ENCODE measurements at regions not wholly inside any gene's neighbourhood (a gene's known extent, or its start where the extent isn't known, plus 50 kb on each side); places are given as distances from the start of the nearest gene placed in this dataset.
A peak's percentile ranks its signal among the peaks of the same experiment; 100 is the strongest.
"Not testable (repeated sequence)": the region's sequence is repeated elsewhere in the genome, so short reads cannot be mapped to it uniquely, and the experiment has no call there.

DNA sequence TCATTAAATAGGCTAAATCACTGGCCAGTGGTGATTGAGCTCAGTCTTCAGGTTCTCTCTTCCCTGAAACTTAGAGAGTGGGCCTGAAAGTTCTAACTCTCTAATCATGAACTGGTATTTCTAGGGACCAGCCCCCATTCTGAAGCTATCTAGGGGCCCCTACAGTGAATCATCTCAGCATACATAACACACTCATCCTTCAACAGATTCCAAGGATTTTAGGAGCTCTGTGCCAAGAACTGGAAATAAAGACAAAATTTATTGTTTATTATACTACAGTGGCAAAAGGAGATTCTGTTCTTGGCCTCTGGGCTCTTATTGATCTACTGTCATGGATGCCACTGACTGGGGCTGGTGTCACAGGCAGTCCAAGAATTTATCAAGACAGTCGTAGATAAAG, 263.8 kb upstream of the IGFBP7 start:
- peak; percentile 54 for DNase-seq

DNA sequence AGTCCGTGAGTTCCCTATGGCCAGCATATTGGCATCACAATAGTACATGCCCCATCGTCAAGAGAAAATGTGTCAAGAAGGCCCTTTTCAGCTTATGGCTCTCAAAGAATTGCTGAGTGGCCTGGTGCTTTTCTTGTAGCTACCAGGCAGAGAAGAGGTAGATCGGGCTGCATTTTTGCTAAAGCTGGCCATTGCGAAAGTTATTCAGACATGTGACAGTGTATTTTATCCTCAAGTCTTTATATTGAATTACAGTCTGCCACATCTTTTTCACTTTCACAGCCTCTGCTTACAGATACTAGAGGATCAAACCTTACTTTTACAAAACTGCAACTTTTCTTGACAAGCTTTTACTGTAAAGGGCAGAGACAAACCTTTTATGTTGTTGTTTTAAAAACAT, 261.5 kb upstream of the IGFBP7 start:
- DNase-seq, result no peak

DNA sequence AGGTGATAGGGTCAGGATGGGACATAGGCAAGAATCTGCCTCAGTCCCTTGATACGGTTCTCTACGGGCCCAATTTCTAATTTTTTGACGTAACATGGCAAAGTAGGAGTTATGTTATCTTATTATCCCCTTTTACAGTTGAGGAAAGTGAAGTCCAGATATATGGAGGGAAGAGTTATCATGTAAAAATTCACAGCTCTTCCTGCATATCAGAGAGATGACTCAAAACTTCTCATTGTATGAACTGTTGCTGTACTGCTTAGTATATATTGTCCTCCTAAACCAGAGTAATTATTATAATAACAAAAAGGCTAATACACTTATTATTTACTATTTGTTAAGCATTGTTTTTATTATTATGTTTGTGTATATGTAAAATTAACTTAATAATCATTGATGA, 260.5 kb upstream of the IGFBP7 start:
- DNase-seq, result peak; percentile 2

DNA sequence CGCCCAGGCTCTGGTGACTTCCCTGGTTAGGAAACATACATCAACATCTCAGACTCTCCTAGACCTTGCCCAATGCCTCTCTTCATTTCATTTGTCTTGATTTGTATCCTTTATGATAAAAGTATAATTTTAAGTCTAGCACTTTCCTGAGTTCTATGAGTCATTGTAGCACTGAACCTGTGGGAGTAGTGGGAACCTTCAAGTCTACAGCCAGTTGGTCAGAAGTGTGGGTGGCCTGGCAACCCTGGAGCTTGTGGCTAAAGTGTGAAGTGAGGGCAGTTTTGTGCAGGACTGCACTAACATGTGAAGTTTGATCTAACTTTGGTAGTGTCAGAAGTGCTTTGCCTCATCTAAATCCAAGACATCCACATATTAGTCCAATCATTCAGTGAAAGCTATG, 259.3 kb upstream of the IGFBP7 start:
- DNase-seq, result no peak

DNA sequence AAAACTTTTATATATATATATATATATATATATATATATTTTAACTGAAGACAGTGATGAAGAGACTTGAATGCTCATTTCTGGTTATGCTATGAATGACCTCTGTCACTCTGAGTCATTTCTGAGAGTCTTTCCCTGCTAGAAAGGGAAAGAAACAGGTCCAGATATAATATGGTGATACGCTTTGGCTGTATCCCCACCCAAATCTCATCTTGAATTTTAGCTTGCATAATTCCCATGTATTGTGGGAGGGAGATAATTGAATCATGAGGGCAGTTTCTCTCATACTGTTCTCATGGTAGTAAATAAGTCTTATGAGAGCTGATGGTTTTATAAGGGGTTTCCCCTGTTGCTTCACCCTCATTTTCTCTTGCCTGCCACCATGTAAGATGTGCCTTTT, 254.1 kb upstream of the IGFBP7 start:
- no peak for DNase-seq

DNA sequence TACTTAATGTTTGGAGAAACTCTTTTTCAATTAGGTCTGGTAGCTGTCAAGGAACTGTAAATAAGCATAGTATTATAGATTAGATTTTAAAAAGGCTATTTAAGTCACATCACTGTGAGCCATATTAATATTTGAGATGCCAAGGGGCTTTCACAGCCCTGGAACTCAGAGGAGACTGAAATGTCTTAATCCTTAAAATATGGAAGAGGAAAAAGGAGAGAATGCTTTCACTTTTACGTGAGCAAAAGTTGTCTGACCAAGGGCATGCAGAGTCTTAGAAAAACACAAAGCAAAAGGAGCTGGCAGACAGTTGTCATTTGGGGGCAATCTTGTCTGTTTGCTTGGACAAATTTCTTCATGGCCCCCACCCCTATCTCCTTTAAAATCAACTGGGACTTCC, 253.2 kb upstream of the IGFBP7 start:
- no peak for DNase-seq

DNA sequence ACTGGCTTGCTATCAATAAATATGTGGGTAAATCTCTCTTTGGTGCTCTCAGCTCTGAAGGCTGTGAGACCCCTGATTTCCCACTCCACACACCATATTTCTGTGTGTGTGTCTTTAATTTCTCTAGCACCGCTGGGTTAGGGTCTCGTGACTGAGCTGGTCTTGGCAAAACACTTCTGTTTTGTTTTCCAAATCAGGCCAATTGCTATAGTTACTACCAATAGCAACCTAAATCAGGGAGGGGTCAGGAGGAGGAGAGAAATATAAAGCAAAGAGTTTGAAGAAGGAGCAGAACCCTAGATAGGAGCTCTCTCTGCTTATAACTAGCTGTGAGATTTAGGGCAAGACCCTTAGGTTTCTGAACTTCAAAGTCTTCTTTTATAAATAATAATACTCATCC, 250.5 kb upstream of the IGFBP7 start:
- DNase-seq, result no peak

DNA sequence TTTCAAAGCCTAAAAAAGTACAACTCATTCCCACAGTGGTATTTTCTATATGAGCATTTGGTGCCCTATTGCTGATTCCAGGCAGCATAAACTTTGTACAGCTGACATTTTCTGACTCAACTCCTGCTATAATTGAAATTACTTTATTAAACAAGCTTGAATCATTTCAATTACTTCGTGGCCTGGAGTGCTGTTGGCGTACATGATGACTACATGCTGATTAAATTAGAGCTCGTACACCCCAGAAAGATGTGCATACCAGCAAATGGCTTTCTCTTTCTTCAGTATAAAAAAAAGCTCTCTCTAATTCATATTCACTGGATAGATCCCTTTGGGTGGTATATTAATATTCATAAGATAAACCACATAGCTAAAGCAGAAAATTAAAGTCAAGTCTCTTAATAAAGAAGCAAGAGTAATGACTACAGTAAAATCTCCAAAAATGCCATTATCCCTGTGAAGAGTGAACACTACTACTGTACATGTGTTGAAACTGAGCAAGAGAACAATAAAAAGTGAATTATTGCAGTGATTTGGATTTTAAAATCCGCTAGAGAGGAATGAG, 245.0 kb upstream of the IGFBP7 start:
- DNase-seq, result peak; percentile 7

DNA sequence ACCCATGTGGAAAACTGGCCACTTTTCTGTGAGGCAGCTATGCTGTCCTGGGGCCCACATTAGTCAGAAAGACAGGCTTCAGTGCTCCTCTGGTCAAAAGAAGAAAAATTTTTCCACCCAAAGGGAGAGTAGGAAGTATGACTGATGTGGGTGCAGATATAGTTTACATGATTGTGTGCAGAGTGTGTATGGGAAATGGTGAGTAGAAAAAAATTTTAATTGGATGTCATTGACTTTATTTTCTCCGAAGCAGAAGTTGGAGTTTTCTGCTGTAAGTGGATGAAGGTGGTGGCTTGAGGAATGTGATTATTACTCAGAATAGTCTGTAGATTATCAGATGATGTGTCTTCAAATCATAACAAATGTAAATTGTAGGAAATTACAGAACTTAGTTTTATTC, 241.5 kb upstream of the IGFBP7 start:
- peak; percentile 35 for DNase-seq

DNA sequence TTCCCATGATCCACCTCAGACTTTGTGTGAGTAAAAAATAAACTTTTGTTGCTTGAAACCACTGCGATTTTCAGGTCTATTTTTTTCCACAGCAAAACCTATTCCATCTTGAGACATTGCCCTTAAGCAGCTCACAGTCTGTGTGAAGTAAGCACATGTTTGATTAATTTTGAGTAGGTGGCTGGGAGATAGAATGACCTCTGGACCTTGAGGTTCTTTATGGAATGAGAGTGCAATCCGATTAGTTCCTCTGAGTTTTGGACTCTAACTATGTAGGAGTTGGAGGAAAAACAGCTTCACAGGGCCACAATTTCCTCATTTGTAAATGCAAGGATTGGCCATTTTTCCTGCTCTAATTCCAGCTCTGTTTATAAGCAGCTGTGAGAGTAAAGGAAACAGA, 234.1 kb upstream of the IGFBP7 start:
- no peak for DNase-seq

DNA sequence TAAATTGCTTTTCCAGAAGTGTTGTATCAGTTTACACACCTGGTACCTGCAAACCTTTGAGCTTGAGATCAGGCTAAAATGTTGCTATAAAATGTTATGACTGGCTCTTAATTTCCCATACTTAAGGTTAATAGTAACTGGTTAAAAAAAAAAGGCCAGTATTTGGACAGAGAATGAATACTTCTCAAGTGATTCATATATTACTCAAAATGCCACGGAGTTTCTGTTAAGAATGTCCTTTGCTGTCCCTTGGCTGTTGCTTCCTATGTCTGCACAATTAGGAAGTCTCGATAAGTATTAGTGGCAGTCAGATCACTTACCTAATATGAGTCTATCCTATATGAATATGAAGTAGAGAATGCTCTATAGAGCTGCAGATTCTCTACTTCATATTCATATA, 232.2 kb upstream of the IGFBP7 start:
- peak; percentile 17 for DNase-seq

DNA sequence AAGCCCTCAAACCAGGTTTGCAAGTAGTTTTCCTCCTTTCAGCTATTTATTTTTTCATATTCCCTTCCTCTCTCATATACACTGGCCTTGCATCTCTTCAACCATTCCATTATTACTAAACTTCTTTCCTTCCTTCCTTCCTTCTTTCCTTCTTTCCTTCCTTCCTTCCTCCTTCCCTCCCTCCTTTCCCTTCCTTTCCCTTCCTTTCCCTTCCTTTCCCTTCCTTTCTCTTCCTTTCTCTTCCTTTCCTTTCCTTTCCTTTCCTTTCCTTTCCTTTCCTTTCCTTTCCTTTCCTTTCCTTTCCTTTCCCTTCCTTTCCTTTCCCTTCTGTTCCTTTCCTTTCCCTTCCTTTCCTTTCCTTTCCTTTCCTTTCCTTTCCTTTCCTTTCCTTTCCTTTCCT, 228.7 kb upstream of the IGFBP7 start:
- DNase-seq, result not testable (repeated sequence)

DNA sequence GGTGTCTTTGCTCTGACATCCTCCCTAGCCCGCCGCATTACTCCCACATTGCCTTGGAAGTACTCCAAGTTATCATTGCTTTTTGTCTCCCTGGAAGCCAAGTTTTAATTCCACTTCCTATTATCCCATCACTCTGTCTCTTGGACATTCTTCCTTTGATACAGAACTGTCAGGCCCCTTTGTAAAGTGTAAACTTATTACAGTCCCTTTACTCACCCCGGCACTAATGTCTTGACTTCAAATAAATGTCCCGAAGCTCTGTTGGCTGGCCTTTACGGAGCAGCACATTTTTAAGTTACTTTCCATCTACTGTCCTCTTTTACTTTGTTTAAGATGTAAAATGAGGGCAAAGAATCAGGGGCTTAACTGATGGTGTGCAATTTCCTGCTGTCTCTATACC, 223.5 kb upstream of the IGFBP7 start:
- no peak for DNase-seq

DNA sequence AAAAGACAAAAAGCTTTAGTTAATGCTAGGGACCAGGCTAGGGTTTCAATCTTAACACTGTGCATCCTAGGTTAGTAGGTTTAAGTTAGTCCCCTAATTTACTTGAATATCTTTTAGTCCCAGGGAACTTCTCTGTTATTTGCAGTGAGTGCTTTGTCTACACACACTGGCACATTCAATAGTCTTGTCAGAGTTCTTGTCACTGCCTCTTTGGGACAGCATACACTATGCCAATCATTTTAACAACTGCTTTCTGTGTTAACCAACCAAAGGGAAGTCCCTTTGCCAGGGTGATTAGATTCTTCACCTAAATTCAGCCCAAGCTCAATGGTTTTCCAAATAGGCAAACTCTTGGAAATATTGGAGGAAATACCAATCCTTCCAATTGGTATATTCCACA, 221.8 kb upstream of the IGFBP7 start:
- no peak for DNase-seq

DNA sequence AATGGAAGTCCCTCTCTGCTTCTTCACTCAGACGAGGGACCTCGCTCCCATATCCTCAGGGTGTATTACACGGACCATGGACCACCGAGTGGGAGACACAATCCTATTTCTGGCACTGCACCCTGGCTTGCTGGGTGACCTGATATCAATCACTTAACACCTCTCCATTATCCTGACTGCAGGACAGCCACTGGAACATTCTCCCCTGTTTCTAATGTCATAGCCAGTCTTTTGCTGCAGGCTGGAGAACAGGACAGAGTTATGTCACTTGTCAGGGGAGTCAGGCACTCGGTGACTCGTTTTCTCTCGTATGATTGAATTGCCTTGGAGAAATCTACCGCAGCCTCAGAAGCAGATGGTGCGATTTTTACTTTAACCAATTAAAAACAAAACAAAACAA, 219.1 kb upstream of the IGFBP7 start:
- no peak for DNase-seq

DNA sequence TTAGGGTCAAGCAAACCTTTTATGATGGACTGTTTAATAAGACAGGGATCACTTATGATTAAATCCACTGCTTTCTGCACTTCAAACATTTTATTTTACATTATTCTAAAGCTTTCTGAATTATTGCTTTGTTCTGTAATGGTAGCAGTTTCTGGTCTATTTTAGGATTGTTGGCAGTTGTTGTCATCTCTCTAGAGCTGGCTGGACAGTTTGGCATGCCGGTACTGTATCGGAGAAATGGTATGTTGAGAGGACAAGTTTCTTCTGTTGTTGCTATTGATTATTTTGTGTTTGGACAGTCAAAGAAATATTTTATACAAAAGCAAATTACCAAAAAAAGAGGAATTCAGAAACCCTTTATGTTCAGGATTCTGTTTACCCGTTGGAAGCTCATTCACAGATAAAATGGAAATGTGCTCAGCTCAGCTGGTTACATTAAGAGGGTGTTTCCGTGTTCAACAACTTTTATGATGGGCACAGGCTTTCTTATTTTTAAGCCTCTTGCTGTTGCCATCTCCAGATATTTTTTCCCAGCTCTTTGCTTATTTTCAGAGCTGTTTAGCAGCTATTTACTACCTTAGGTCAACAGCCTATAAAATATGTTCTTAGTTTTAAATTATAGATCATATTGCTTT, 214.6 kb upstream of the IGFBP7 start:
- DNase-seq, result no peak

DNA sequence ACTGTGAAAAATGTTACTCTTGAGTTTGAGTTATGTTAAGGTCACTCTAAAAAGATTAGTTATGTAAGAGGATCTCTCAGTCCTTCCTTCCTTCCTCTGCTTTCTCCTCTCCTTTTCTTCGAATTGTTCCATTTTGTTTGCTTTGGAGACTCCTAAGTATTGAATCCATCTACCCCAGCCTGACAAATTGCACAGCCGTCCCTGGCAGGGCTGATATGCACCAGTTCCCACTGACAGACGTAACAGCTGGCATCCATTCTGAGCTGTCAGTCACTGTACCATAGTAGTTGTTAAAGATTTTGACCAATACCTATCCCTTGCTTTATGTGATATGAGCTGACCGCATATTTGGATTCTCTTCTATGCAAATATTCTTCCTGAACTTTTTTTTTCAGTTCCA, 210.7 kb upstream of the IGFBP7 start:
- DNase-seq, result no peak

DNA sequence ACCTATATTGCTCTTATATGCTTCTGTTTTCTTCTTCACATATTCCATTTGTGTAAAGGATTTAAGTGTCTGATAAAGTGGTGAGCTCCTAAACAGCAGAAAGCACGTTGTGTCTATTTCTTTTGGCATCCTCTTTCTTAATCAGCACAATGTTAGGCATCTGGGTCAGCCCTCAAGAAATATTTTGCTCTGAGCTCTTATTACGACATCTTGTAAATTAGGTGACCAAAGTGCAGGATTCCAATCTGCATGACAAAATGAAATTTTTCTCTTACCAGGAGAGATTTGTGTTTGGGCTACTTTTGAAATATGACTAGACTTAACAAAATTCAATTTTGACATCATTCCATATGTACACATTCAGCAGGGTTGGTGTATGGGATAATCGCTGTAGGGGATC, 210.0 kb upstream of the IGFBP7 start:
- peak; percentile 4 for DNase-seq

DNA sequence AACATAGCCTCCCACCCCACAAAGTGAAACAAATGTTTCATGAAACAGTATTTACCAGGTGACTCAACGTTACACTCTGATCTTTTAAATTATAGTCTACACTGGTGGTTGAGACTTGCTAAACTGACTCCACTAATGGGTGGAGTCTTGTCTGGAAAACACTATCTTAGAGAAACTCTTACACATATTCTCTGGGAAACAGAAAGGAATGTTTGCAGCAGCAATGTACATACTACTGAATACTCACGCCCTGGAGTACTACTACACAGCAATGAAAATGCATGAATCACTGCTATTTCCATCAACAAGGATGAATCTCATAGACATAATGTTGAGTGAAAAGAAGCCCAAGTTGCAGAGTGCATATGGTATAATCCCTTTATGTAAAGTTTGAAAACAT, 208.5 kb upstream of the IGFBP7 start:
- DNase-seq, result no peak

DNA sequence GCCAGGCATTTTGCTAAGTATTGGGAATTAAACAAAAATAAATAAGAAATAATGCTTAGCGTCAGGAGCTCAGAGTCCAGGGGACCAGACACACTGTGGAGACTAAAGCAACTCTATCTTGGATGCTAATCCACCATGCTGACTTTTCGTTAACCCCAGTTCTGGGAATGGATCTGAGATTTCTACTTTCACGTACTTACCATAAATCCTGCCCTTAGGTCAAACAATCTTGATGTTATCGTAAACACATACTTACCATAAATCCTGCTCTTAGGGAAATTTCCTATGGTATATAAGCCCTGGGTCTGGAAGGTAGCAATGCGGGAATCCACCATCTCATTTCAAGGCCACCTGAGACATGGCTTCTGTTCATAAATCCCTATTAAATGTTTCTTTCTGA, 204.5 kb upstream of the IGFBP7 start:
- no peak for DNase-seq

DNA sequence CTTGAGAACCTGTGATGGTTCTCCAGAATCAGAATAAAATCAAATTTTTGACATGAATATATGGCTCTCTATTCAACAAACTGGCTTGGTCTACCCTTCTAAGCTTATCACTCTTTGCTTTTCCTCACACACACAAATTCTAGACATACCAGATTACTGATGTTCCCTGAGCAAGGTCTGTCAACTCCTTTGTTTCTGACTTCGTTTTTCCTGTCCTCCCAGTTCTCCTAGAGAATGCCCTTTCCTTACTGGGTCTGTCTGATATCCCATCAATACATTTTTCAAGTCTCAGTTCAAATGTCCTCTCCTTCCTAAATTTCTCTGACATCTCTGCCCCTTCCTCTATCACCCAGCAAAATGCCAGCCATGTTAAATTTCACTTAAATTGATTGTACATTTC, 202.1 kb upstream of the IGFBP7 start:
- no peak for DNase-seq

DNA sequence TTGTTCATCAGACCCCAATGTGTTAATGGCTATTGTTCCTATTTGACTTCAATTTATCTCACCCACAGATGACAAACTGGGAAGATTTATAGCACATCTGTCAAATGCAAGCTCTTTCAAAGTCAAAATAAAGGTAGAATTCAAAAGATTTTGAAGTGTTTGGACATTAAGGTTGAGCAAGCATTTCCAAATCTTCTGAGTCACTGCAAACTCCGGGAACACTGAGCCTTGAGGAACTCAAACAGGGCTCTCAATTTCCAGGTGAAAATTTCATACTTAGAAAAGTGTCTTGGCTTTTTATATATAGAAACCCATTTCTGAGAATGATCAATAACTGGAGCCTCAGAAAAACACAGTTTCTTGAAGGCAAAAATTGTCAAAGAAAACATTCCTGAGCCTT, 199.5 kb upstream of the IGFBP7 start:
- DNase-seq, result no peak

DNA sequence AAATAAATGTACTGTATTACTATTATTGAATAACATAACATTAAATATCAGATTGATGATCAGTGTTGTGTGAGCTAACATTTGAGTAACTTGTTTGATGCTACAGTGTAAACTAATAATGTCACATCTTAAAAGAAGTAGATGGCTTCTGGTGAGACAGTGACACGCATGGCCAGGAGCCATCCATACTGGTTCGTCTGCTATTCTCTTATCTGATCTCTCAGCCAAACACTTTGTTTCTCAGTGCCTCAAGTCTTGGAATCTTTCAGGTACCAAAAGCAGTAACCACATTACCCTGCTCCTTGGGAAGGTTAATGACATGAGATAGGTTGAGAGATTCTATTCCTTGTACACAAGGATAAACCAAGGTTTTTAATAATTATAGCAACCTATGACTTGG, 198.1 kb upstream of the IGFBP7 start:
- no peak for DNase-seq

DNA sequence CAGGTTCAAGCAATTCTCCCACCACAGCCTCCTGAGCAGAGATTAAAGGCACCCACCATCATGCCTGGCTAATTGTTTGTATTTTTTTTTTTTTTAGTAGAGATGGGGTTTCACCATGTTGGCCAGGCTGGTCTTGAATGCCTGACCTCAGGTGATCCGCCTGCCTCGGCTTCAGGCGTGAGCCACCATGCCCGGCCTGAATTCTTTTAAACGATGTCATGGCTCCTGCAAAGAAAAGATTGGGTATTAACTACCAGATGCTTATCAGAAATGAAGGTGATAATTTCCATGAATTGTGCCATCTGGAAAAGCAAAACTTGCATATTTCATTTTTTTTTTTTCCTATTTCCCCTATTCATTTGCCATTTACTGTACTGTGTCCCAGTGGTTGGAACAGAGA, 195.7 kb upstream of the IGFBP7 start:
- no peak for DNase-seq

DNA sequence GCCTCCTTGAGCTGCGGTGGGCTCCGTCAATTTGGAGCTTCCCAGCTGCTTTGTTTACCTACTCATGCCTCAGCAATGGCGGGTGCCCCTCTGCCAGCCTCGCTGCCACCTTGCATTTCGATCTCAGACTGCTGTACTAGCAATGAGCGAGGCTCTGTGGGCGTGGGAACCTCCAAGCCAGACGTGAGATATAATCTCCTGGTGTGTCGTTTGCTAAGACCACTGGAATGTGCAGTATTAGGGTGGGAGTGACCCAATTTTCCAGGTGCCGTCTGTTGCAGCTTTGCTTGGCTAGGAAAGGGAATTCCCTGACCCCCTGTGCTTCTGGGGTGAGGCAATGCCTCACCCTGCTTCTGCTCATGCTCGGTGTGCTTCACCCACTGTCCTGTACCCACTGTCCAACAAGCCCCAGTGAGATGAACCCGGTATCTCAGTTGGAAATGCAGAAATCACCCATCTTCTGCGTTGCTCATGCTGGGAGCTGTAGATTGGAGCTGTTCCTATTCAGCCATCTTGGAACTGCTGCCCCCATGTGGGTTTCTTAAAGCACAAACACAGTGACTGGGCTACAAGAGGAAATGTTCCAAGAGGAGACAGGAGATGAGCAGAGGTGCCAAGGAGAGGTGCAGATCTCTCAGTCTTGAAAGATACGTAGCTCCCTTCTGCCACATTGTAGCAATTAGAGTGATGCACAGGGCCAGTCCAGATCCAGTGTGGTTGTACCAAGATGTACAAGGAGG, 193.0 kb upstream of the IGFBP7 start:
- no peak for DNase-seq
